ENCODE measurements at regions not wholly inside any gene's neighbourhood (a gene's known extent, or its start where the extent isn't known, plus 50 kb on each side); places are given as distances from the start of the nearest gene placed in this dataset.
"Not testable (repeated sequence)": the region's sequence is repeated elsewhere in the genome, so short reads cannot be mapped to it uniquely, and the experiment has no call there.

GRCh38 chrX:27162496-27162895, 300.6 kb downstream of the PPP4R3C start:
- no peak for DNase-seq (ENCODE audit: low read depth in 2 of 3, low spot score in 2 of 3)

- DNase-seq (ENCODE audit: low read depth in 2 of 3, low spot score in 2 of 3) = not testable (repeated sequence)
Observed at GRCh38 chrX:27156921-27157320, 306.2 kb downstream of the PPP4R3C start.

- no peak for DNase-seq (ENCODE audit: low read depth in 2 of 3, low spot score in 2 of 3)
Observed at GRCh38 chrX:27136325-27136724, 326.8 kb downstream of the PPP4R3C start.

- no peak for DNase-seq (ENCODE audit: low read depth in 2 of 3, low spot score in 2 of 3)
Observed at GRCh38 chrX:27132862-27133261, 330.3 kb downstream of the PPP4R3C start.

GRCh38 chrX:27087176-27087575, 376.0 kb downstream of the PPP4R3C start:
- not testable (repeated sequence) for DNase-seq (ENCODE audit: low read depth in 2 of 3, low spot score in 2 of 3)

- no peak for DNase-seq (ENCODE audit: low read depth in 2 of 3, low spot score in 2 of 3)
Observed at GRCh38 chrX:27086237-27086636, 376.9 kb downstream of the PPP4R3C start.

- no peak for DNase-seq (ENCODE audit: low read depth in 2 of 3, low spot score in 2 of 3)
Observed at GRCh38 chrX:27085346-27085745, 377.8 kb downstream of the PPP4R3C start.

- no peak for DNase-seq (ENCODE audit: low read depth in 2 of 3, low spot score in 2 of 3)
Observed at GRCh38 chrX:27078371-27078770, 384.8 kb downstream of the PPP4R3C start.

GRCh38 chrX:27057883-27058282, 405.3 kb downstream of the PPP4R3C start:
- DNase-seq (ENCODE audit: low read depth in 2 of 3, low spot score in 2 of 3) = no peak

GRCh38 chrX:27039332-27039731, 423.8 kb downstream of the PPP4R3C start:
- DNase-seq (ENCODE audit: low read depth in 2 of 3, low spot score in 2 of 3) = no peak

GRCh38 chrX:27008486-27008885, 454.7 kb downstream of the PPP4R3C start:
- no peak for DNase-seq (ENCODE audit: low read depth in 2 of 3, low spot score in 2 of 3)

- no peak for DNase-seq (ENCODE audit: low read depth in 2 of 3, low spot score in 2 of 3)
Observed at GRCh38 chrX:26999634-27000033, 463.5 kb downstream of the PPP4R3C start.

- DNase-seq (ENCODE audit: low read depth in 2 of 3, low spot score in 2 of 3) = no peak
Observed at GRCh38 chrX:26958261-26958660, 504.9 kb downstream of the PPP4R3C start.

- DNase-seq (ENCODE audit: low read depth in 2 of 3, low spot score in 2 of 3) = no peak
Observed at GRCh38 chrX:26954029-26954428, 509.1 kb downstream of the PPP4R3C start.

- DNase-seq (ENCODE audit: low read depth in 2 of 3, low spot score in 2 of 3) = no peak
Observed at GRCh38 chrX:26952213-26952612, 510.9 kb downstream of the PPP4R3C start.

GRCh38 chrX:26927419-26927818, 535.7 kb downstream of the PPP4R3C start:
- DNase-seq (ENCODE audit: low read depth in 2 of 3, low spot score in 2 of 3) = no peak

GRCh38 chrX:26925088-26925487, 538.1 kb downstream of the PPP4R3C start:
- DNase-seq (ENCODE audit: low read depth in 2 of 3, low spot score in 2 of 3) = no peak

GRCh38 chrX:26922278-26922677, 540.9 kb downstream of the PPP4R3C start:
- DNase-seq (ENCODE audit: low read depth in 2 of 3, low spot score in 2 of 3) = no peak

GRCh38 chrX:26918631-26919030, 544.5 kb downstream of the PPP4R3C start:
- no peak for DNase-seq (ENCODE audit: low read depth in 2 of 3, low spot score in 2 of 3)

GRCh38 chrX:26916991-26917390, 546.1 kb downstream of the PPP4R3C start:
- no peak for DNase-seq (ENCODE audit: low read depth in 2 of 3, low spot score in 2 of 3)

- no peak for DNase-seq (ENCODE audit: low read depth in 2 of 3, low spot score in 2 of 3)
Observed at GRCh38 chrX:26915064-26915463, 548.1 kb downstream of the PPP4R3C start.

GRCh38 chrX:26914232-26914631, 548.9 kb downstream of the PPP4R3C start:
- no peak for DNase-seq (ENCODE audit: low read depth in 2 of 3, low spot score in 2 of 3)

GRCh38 chrX:26911785-26912184, 551.4 kb downstream of the PPP4R3C start:
- DNase-seq (ENCODE audit: low read depth in 2 of 3, low spot score in 2 of 3) = not testable (repeated sequence)

GRCh38 chrX:26909728-26910127, 553.4 kb downstream of the PPP4R3C start:
- no peak for DNase-seq (ENCODE audit: low read depth in 2 of 3, low spot score in 2 of 3)

All from hematopoietic multipotent progenitor cell (in vitro differentiated cells).